ENCODE measurements at regions not wholly inside any gene's neighbourhood (a gene's known extent, or its start where the extent isn't known, plus 50 kb on each side); places are given as distances from the start of the nearest gene placed in this dataset.

DNA sequence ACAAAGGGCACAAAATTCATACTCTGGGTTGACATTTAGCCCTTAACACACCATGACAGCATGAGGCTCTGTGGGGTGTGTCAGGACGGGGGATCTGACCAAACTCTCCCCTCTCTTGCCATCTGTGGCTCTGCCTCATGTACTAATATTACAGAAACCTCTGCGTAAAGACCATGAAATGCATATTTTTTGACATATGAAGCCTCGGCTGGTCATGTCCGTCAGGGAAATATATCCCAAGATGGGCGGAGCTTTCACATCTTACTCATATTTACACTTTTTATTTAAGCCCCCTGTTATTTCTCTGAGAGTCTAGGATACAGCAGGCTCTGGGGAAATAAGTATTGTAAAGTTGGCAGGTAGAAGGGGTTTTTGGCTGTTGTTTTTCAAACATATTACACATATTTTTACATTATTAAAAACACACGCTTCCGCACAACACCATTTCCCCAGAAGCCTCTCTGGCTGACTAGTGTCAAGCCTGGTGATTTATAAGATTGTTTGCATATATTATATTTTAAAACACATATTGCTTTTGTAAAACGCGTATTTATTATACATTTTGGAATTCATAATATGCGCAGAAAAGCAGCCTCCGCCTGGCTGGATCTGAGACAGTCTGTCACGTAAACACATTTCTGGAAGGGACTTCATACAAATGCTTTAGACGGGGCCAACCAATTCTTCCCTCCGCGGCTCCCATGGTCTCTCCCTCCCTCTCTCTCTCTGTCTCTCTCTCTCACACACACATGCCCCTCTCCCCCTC, 237.7 kb upstream of the ZFHX3 start:
- TF ChIP-seq, protein P1, sequence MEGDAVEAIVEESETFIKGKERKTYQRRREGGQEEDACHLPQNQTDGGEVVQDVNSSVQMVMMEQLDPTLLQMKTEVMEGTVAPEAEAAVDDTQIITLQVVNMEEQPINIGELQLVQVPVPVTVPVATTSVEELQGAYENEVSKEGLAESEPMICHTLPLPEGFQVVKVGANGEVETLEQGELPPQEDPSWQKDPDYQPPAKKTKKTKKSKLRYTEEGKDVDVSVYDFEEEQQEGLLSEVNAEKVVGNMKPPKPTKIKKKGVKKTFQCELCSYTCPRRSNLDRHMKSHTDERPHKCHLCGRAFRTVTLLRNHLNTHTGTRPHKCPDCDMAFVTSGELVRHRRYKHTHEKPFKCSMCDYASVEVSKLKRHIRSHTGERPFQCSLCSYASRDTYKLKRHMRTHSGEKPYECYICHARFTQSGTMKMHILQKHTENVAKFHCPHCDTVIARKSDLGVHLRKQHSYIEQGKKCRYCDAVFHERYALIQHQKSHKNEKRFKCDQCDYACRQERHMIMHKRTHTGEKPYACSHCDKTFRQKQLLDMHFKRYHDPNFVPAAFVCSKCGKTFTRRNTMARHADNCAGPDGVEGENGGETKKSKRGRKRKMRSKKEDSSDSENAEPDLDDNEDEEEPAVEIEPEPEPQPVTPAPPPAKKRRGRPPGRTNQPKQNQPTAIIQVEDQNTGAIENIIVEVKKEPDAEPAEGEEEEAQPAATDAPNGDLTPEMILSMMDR (IDR thresholded peaks at IDR 0.05; ENCODE audit: low read depth, low read length, poor library complexity, severe bottlenecking), result no peak
- no peak for TF ChIP-seq EZH2phosphoT487 (IDR thresholded peaks at IDR 0.05; ENCODE audit: borderline replicate concordance, low read length)

Measured in DOHH2 (cell line).